Gastrocnemius medialis (tissue), 4 donors: ENCODE measurements at regions not wholly inside any gene's neighbourhood (a gene's known extent, or its start where the extent isn't known, plus 50 kb on each side); places are given as distances from the start of the nearest gene placed in this dataset.

Source experiments
- ATAC-seq, 2 donors: fragments of 150-250 bp; one replicate each; pipeline ENCODE4 v1.9.1; 2016
- DNase-seq, 2 donors: peaks; one replicate each; pipeline ENCODE4 v3.0.0-alpha.2; 2019
- H3K27ac ChIP-seq, 4 donors: fragments of 200-600 bp; sonication (generic); 1 replicate in 1 of 4; 2 replicates in 3 of 4; pipeline ENCODE4 v1.5.1; 2016 to 2018; ENCODE audit warnings: mild to moderate bottlenecking in 2 of 4, moderate library complexity in 1 of 4
- H3K27me3 ChIP-seq, 3 donors: fragments of 200-600 bp; sonication (generic) in 2 of 3; 1 replicate in 1 of 3; 2 replicates in 2 of 3; pipeline versions ENCODE4 v1.5.1 to v1.6.0; 2016 to 2019; ENCODE audit warnings: mild to moderate bottlenecking in 1 of 3, moderate library complexity in 1 of 3
- H3K36me3 ChIP-seq, 2 donors: fragments of 200-600 bp; sonication (generic) in 1 of 2; one replicate each; pipeline ENCODE4 v1.5.1; 2017 to 2018
- H3K4me1 ChIP-seq, 2 donors: fragments of 200-600 bp; sonication (generic) in 1 of 2; one replicate each; pipeline ENCODE4 v1.5.1; 2016 to 2017; ENCODE audit warnings: mild to moderate bottlenecking in 2 of 2
- H3K4me3 ChIP-seq, 4 donors: fragments of 200-600 bp; sonication (generic) in 3 of 4; 1 replicate in 1 of 4; 2 replicates in 3 of 4; pipeline ENCODE4 v1.5.1; 2016 to 2019; ENCODE audit warnings: mild to moderate bottlenecking in 2 of 4
- H3K9me3 ChIP-seq, 3 donors: fragments of 200-600 bp; sonication (generic) in 2 of 3; 1 replicate in 1 of 3; 2 replicates in 2 of 3; pipeline ENCODE4 v1.5.1; 2016 to 2019
- POLR2A ChIP-seq, 2 donors: fragments of 450-650 bp; IDR thresholded peaks; one replicate each; pipeline ENCODE4 v1.6.1; 2017; ENCODE audit warnings: antibody characterized with exemption in 2 of 2, mild to moderate bottlenecking in 2 of 2, moderate library complexity in 2 of 2
- in situ Hi-C, 4 donors: fragments of 200-750 bp; cut with MboI; loops; one replicate each; pipeline versions ENCODE4 v1.15.0 to v1.8.0; 2017; ENCODE audit warnings: low sequenced_read_pairs in 4 of 4
- intact Hi-C: fragments of 100-400 bp; cut with DNase I; formaldehyde crosslinking; loops from one replicate; pipeline ENCODE4 v1.15.1; 2023; ENCODE audit warnings: low total_unique reads
- TF ChIP-seq, protein P1 (sequence below), 5 experiments: fragments of 450-650 bp in 3 of 5; fragments of 200-600 bp in 2 of 5; sonication (generic) in 2 of 5; IDR thresholded peaks in 4 of 5; conservative IDR thresholded peaks in 1 of 5; 1 replicate in 4 of 5; 2 replicates in 1 of 5; pipeline ENCODE4 v1.5.1; 2016 to 2019; ENCODE audit warnings: antibody characterized with exemption in 5 of 5, mild to moderate bottlenecking in 3 of 5, moderate library complexity in 3 of 5

DNA sequence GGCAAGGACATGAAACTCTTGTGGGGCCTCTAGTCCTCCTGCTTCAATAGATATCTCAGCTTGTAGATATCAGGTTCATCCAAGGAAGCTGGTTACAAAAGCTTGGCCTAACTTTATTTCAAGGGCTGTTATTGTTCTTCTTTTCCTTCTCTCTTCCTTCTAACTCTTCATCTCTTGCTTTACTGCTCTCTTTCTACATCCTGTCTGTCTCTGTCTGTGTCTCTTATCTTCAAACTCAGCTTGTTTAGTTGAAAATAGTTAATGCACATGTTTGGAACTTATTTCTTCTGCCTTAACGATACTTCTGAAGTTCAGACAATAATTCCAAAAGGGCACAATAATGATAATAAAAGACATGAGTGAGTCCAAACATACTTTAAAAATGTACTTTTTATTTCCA lies 393.9 kb downstream of the NXPH1 start:
- no peak overlapping the region for H3K27ac ChIP-seq
- H3K4me3 ChIP-seq = no peak overlapping the region
- no peaks in the 10 kb centered on the region for H3K9me3 ChIP-seq
- no peak for ATAC-seq
- H3K27me3 ChIP-seq = no peaks in the 10 kb centered on the region
- no peaks in the 10 kb centered on the region for H3K4me1 ChIP-seq
- H3K36me3 ChIP-seq = no peaks in the 10 kb centered on the region
- intact Hi-C loops = no loop called here
- no peak for DNase-seq
- in situ Hi-C loops = no loop called here
- TF ChIP-seq, protein P1, sequence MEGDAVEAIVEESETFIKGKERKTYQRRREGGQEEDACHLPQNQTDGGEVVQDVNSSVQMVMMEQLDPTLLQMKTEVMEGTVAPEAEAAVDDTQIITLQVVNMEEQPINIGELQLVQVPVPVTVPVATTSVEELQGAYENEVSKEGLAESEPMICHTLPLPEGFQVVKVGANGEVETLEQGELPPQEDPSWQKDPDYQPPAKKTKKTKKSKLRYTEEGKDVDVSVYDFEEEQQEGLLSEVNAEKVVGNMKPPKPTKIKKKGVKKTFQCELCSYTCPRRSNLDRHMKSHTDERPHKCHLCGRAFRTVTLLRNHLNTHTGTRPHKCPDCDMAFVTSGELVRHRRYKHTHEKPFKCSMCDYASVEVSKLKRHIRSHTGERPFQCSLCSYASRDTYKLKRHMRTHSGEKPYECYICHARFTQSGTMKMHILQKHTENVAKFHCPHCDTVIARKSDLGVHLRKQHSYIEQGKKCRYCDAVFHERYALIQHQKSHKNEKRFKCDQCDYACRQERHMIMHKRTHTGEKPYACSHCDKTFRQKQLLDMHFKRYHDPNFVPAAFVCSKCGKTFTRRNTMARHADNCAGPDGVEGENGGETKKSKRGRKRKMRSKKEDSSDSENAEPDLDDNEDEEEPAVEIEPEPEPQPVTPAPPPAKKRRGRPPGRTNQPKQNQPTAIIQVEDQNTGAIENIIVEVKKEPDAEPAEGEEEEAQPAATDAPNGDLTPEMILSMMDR (IDR thresholded peaks at IDR 0.05 in 4 of 5, conservative IDR thresholded peaks at IDR 0.05 in 1 of 5) = no peak
- no peak for TF ChIP-seq POLR2A (IDR thresholded peaks at IDR 0.05)

DNA sequence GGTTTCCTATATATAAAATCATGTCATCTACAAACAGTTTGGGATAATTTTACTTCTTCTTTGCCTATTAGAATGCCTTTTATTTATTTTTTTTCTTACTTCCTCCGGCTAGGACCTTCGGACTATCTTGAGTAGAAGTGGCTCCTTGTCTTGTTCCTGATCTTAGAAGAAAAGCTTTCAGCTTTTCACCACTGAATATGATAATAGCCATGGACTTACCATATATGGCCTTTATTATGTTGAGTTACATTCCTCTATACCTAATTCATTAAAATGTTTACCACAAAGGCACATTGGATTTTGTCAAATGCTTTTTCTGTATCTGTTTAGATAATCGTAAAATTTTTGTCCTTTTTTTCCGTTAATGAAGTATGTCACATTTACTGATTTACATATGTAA lies 395.7 kb downstream of the NXPH1 start:
- no peak overlapping the region for H3K4me3 ChIP-seq
- in situ Hi-C loops = no loop called here
- no peaks in the 10 kb centered on the region for H3K4me1 ChIP-seq
- no peak for ATAC-seq
- intact Hi-C loops = no loop called here
- no peak for DNase-seq
- H3K27ac ChIP-seq = no peak overlapping the region
- H3K36me3 ChIP-seq = no peaks in the 10 kb centered on the region
- no peaks in the 10 kb centered on the region for H3K27me3 ChIP-seq
- TF ChIP-seq, protein P1 (IDR thresholded peaks at IDR 0.05 in 4 of 5, conservative IDR thresholded peaks at IDR 0.05 in 1 of 5) = no peak
- no peak for TF ChIP-seq POLR2A (IDR thresholded peaks at IDR 0.05)
- H3K9me3 ChIP-seq = no peaks in the 10 kb centered on the region

- no peak for ATAC-seq
- no peak for DNase-seq
- H3K9me3 ChIP-seq = no peaks in the 10 kb centered on the region
- H3K4me1 ChIP-seq = no peaks in the 10 kb centered on the region
- no peaks in the 10 kb centered on the region for H3K27me3 ChIP-seq
- intact Hi-C loops (no loop called here), in situ Hi-C loops (no loop called here)
- H3K4me3 ChIP-seq = no peak overlapping the region
- TF ChIP-seq, protein P1 (IDR thresholded peaks at IDR 0.05 in 4 of 5, conservative IDR thresholded peaks at IDR 0.05 in 1 of 5) = no peak
- TF ChIP-seq POLR2A (IDR thresholded peaks at IDR 0.05) = no peak
- H3K36me3 ChIP-seq = no peaks in the 10 kb centered on the region
- no peak overlapping the region for H3K27ac ChIP-seq
Observed at GRCh38 chr7:8831376-8831775, 398.0 kb downstream of the NXPH1 start.

DNA sequence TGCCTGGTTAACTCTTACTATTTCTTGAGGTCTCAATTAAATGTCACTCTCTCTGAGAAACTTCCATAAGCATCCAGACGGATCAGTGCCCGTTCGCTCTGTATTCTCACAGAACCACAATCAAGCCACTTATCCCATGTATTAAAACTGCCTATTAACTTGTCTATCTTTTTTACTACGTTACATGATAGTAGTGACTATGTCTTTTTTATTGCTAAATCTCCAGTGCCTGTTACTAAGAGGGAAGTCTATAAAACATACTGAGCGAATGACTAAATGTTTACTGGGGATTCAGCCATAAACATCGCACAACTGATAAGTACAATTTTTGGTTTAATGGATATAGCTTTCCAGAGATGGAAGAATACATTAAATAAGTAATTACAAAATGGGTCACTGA lies 399.9 kb downstream of the NXPH1 start:
- DNase-seq = no peak
- Histone ChIP-seq H3K4me1 (no peaks in the 10 kb centered on the region), H3K27me3 (no peaks in the 10 kb centered on the region), H3K27ac (no peak overlapping the region), H3K9me3 (no peaks in the 10 kb centered on the region), H3K4me3 (no peak overlapping the region), H3K36me3 (no peaks in the 10 kb centered on the region)
- ATAC-seq = no peak
- intact Hi-C loops = no loop called here
- TF ChIP-seq, protein P1 (IDR thresholded peaks at IDR 0.05 in 4 of 5, conservative IDR thresholded peaks at IDR 0.05 in 1 of 5) = no peak
- TF ChIP-seq POLR2A (IDR thresholded peaks at IDR 0.05) = no peak
- in situ Hi-C loops = no loop called here

DNA sequence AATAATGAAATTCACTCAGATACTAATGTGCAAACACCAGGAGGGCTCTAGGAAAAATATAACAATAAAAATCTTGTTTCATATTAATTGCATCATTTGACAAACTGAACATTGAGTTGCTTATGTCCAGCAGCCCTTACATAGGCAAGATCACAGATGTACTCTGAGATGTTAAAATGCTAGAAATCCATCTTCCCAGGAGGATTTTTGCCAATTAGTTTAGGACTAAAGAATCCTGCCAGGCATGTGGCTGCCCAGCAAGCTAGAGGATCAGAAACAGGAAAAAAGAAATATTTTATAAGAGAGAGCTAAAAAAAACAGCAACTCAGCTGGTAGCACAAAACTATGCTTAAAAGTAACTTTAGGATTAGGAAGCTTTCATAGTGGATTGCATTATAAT lies 407.8 kb downstream of the NXPH1 start:
- DNase-seq = no peak
- Histone ChIP-seq H3K36me3 (no peaks in the 10 kb centered on the region), H3K9me3 (no peaks in the 10 kb centered on the region), H3K4me3 (no peak overlapping the region), H3K4me1 (no peaks in the 10 kb centered on the region), H3K27me3 (no peaks in the 10 kb centered on the region), H3K27ac (no peak overlapping the region)
- TF ChIP-seq, protein P1 (IDR thresholded peaks at IDR 0.05 in 4 of 5, conservative IDR thresholded peaks at IDR 0.05 in 1 of 5) = no peak
- TF ChIP-seq POLR2A (IDR thresholded peaks at IDR 0.05) = no peak
- no peak for ATAC-seq
- in situ Hi-C loops (no loop called here), intact Hi-C loops (no loop called here)
